GM21825 (cell line): ENCODE measurements at regions not wholly inside any gene's neighbourhood (a gene's known extent, or its start where the extent isn't known, plus 50 kb on each side); places are given as distances from the start of the nearest gene placed in this dataset.
A peak's percentile ranks its signal among the peaks of the same experiment; 100 is the strongest.
"Not testable (repeated sequence)": the region's sequence is repeated elsewhere in the genome, so short reads cannot be mapped to it uniquely, and the experiment has no call there.

Source experiments
- ATAC-seq: cut with Tn5 transposase; IDR thresholded peaks from one replicate; pipeline ENCODE4 v1.9.1; 2021; ENCODE audit warnings: mild to moderate bottlenecking, moderate library complexity; ENCODE audit not compliant: unreplicated experiment

DNA sequence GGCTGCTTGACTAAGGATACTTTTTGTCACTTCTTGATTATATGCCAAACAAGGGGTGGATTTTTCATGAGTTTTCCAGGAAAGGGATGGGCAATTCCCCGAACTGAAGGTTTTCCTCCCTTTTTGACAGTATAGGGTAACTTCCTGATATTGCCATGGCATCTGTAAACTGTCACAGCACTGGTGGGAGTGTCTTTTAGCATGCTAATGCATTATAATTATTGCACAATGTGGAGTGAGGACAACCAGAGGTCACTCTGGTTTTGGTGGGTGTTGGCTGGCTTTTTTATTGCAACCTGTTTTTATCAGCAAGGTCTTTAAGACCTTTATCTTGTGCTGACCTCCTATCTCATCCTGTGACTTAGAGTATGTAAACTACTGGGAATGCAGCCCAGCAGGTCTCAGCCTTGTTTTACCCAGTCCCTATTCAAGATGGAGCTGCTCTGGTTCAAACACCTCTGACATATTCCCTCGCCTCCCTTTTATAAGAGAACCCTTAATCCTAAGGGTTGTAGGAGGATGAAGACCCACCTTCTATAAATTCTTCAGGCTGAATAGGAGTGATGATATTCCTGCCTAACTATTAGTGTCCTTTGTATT is 471.2 kb downstream of the ATP23 start:
- ATAC-seq: no peak

DNA sequence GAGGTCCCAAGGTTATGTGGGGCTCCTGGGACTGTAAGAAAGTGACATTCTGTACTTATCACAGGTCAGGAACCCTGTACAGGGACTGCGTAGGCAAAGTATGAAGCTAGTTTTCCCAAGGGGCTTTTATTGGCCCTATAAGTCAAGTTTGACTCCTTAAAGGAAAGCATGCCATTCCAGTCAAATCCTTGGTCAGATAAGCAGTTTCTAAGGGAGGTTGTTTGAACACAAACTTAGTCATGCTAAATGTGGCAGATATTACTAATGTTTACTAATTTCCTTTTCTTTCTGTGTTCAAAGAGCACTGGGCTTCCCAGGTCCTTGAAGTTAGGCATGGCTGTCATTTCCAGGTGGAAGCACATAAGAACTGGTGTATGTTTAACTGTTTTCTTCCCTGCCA is 472.4 kb downstream of the ATP23 start:
- ATAC-seq: no peak

DNA sequence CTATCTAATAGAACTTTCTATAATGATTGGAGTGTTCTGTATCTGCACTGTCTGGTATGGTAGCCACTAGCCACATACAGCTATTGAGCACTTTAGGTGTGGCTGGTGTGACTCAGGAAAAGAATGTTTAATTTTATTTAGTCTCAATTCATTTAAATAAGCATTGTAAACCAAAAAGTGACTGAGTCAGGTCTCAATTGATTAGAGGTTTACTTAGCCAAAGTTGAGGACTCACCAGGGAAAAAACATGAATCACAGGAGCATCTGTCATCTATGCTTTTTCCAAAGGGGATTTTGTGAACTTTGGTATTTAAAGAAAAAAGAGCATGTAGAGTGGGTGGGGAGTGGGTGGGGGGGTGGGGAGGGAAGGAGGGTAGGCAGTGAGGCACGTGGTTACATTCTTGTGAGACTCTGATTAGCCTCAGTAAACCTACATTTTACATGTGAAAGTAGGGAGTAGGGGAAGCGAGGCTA is 473.1 kb downstream of the ATP23 start:
- ATAC-seq: no peak

DNA sequence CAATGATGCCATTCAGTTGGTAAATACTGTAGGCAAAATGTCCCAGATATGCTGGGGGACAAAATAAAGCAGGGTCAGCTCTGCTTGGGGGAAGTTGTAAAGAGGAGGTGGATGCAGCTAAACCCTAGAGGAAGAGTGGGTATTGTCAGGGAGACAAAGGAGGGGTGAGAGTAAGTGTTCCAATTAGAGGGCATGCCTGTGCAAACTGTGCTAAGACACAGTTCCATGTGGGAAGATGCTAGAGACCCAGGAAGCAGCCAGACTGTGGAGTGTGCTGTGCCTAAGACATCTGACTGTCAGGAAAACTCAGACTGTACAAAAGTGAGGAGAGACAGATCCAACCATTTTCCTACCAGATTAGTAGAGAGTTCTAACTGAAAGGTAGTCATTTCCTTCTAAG is 474.3 kb downstream of the ATP23 start:
- no peak for ATAC-seq

DNA sequence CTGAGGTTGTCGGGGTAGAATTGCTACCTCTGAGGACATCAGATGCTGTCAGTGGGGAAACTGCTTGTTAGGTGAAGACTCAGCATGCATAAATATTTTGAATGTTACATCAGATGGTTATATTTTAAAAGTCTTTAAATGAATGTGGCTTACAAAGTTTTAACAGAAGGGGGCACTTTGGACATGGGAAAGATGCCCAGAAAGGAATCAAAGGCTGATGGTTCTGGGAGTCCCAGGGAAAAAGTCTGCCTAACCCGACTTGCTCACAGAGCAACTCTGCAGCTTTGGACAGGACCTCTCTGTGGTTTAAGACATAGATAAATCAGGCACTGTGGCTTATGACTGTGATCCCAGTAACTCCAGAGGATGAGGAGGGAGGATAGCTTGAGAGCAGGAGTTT is 474.9 kb downstream of the ATP23 start:
- ATAC-seq: no peak

DNA sequence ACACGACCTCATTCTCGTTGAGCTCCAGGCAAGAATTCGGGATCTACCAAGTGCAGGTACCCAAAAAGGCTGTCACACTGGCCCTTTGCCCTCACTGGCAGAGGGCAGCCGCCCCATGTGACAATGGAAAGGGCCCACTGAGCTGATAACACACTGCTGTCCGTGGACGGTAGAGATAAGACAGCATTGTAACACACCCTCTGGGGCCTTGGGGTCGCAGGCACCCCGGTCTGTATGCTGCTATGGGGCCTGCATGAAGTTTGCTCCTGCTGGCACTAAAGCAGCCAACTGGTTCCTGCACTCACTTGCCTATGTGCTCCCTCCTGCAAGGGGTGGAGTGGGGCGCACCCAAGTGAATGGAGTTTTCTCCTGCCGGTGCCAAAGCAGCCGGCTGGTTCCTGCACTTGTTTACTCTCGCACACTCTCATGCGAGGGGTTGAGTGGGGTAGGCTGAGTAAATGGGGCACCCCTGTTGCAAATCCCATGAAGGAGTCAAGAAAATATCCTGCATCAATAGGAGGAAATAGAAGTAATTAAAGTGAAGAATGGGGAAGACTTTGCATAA is 477.9 kb downstream of the ATP23 start:
- ATAC-seq: no peak

DNA sequence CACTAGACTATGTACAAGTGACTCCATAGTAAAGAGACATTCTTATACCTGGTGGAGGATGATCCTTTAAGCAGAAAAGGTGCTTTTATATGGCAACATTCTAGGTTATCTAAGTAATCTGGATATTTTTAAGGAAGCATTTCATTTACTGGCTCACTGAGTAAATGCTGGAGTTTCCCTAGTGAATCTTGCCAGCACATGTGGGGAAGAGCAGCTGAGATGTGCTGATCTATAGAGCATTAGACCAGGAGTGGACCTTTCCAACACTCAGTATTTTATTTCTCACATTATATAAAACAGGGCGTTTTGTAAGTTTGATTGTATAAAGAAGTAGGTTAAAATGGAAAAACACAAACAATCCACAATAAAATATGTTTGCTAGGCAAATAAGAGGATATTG is 478.5 kb downstream of the ATP23 start:
- ATAC-seq: no peak

DNA sequence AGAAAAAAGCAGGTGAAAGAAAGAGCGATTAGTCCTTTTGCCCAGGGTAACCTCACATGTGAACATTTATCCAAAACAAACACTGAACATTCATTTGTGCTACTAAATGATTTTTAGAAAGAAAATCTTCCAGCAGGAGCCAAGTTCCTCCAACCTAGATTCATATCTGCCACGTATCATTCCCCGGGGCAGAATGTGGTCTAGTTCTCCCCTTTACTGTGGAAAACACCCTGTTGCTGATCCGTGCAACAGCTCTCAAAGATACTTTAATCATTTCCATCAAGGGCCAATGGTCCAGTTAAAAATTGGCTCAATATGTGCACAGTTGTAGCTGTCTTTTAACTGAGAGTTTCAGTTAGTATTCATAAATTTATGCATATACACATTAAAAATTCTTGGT is 479.1 kb downstream of the ATP23 start:
- ATAC-seq: no peak

DNA sequence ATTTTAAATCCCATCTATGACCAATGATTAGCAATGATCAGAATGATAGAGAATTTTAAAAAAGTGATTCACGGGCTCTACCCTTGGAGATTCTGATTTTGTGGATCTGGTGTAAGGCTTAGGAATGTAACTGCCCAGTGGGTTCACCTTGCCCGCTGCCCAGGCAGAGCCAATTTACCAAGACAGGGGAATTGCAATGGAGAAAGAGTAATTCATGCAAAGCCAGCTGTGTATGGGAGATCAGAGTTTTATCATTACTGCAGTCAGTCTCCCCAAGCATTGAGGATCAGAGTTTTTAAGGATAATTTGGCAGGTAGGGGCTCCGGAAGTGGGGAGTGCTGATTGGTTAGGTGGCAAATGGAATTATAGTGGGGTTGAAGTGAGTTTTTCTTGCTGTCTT is 480.6 kb downstream of the ATP23 start:
- no peak for ATAC-seq

DNA sequence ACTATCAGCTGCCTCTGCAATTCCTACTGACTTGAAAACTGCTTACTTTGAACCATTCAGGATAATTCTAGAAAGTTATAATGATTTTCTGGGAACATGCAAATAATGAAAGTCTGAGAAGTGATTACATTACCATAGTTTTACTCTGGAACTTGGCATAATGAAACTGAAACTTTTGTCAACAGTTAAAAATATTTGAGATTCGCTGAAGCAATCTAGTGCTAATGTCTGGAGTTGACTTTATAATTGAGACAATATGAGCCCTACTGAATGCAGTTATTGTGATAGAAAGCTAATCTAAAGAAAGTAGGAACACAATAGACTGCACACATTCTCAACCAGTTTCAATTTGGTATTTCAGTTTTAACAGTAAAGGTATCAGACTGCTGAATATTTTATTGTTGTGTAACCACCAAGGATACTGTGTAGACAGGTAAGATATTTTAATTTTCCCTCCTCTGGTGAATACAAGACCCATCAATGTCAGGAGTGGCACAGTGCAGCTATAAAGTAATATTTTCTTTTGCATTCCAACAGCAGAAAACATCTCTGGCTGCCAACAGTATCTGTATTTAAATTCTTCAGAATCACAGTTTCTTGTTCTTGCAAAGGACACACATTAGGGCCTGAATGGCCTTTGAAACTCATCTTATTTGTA is 483.5 kb downstream of the ATP23 start:
- ATAC-seq: peak; percentile 33

DNA sequence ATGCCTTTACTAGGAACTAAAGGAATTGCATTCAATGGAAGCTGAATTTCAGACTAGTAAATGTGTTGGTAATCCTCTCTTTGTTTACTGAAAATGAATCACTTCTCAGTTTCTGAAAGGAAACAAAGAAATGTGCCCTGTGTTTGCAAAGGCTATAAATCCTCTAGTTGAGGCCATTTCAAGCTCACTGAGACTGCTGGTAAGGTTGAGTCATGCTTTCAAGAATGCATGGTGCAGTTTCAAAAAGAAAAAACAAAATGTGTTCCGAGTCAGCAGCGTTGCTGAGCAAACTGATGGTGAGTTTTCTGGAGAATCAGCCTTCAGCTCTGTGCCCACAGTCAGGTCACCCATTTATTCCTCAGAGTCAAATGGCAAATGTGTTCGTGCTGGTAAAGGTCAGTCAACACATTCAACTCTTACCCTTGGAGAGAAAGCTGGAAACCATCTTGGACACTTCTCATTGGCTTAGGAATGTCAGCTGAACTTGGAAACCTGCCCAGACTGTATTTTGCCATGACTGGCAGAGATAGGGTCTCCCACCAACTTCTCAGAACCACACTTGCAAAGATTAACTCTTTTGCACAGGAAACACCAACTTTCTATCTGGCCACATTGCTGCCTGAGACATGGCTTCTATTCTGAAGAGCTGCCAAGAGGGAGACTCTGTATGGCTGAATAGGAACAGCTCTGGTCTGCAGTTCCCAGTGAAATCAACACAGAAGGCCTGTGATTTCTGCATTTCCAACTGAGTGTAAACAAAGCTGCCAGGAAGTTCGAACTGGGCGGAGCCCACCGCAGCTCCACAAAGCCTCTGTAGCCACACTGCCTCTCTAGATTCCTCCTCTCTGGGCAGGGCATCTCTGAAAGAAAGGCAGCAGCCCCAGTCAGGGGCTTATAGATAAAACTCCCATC is 484.4 kb downstream of the ATP23 start:
- ATAC-seq: peak; percentile 89

DNA sequence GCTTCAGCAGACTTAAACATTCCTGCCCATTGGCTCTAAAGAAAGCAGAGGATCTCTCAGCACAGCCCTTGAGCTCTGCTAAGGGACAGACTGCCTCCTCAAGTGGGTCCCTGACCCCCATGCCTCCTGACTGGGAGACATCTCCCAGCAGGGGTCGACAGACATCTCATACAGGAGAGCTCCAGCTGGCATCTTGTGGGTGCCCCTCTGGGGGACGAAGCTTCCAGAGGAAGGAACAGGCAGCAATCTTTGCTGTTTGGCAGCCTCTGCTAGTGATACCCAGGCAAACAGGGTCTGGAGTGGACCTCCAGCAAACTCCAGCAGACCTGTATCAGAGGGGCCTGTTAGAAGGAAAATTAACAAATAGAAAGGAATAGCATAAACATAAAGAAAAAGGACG is 485.1 kb downstream of the ATP23 start:
- ATAC-seq: not testable (repeated sequence)

DNA sequence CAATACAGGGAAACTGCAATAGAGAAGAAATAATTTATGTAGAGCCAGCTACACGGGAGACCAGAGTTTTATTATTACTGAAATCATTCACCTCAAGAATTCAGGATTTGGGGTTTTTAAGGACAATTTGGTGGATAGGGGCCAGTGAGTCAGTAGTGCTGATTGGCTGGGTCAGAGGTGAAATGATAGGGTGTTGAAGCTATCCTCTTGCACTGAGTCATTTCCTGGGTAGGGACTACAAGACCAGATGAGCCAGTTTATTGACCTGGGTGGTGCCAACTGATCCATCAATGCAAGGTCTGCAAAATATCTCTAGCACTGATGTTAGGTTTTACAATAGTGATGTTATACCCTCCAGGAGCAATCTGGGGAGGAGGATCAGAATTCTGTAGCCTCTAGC is 486.3 kb downstream of the LRIG3 start:
- ATAC-seq: no peak

DNA sequence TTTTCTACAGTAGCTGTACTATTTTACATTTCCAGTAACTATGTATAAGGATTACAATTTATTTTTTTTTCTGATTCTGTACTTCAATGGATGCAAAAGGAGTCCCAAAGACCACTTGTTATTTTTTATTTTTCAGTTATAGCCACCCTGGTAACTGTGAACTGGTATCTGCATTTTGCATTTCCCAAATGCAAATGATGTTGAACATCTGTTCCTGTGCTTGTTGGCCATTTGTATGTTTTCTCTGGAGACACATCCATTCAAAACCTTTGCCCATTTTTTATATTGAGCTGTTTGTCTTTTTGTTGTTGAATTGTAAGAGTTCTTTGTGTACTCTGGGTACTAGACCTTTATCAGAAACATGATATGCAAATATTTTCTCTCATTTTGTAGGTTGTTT is 485.6 kb downstream of the LRIG3 start:
- no peak for ATAC-seq

DNA sequence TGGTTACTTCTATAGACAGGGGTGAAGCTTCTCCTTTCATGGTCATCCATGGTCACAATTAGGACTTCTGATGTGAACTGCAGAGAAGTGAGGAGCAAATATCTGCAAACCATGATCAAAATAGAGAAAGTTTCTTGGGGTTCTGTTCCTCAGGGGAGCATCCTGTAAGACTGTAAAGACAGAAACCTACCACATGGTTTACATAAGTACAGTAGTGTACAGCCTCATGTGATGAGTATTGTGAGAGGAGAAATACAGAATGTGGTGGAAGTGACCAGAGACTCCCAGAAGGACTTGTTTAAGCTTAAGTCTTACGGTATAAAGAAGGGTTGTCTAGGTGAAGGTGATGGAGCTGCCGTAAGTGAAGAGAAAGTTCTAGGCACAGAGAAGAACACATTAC is 484.7 kb downstream of the LRIG3 start:
- no peak for ATAC-seq

DNA sequence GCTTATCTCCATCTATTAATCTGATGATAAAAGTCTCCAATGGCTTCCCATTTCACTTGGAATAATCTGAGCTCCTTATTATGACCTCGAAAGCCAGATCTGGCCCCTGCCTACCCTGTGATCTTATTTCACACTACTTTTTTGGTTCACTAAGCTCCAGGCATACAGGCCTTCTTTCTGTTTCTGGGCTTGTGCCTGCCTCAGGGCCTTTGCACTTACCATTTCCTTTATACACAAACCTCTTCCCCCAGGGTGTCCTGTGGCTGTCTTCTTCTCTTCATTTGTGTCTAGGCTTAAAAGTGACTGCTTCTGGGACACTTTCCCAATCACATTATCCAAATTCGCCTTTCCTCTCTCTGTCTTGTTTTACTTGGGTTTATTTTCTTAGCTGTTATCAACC is 478.8 kb downstream of the LRIG3 start:
- ATAC-seq: no peak

DNA sequence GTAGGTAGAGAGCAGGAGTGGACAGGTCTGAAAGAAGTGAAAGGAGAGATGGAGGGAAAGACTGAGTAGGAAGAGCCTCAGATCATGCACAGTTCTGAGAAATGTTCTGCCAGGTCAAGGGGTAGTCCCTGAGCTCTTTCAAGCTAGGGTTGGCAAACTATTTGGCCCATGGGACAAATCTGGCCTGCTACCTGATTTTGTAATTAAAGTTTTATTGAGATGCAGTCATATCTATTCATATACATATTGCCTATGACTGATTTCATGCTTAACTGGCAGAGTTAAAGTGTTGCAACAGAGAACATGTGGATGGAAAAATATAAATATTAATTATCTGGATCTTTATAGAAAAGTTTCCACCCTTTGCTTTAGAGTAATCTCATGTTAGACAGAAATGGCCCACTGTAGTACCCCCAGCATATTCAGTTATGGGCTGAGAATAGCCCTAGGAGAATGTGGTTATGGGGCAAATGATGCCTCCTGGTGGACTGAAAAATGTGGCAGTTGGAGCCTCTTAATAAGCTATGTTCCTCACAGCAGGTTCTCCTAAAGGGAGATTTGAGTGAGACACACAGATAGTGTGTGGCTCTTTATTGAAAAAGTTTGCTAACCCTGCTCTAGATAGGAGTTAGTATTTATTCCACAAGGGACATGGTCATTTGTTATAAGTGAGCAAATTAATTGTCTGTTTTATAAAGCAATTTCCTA is 476.9 kb downstream of the LRIG3 start:
- peak; percentile 63 for ATAC-seq

DNA sequence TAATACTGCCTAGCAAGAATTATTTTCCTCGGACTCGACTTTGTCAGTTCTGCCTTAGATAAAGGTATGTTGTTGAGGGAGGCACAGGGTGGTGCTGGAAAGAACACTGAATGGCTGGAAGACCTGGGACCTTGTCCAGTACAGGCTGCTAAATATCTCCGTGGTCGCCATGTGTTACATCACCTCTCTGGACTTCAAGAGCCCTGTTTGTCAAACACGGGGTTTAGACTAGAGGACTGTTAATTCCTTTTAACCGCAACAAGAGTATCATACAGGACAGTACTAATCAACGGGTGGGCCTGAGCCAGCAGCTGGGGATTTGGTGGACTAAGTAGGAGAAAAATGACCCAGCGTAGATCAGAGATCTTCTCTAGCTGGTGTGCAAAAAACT is 476.3 kb downstream of the LRIG3 start:
- ATAC-seq: no peak

DNA sequence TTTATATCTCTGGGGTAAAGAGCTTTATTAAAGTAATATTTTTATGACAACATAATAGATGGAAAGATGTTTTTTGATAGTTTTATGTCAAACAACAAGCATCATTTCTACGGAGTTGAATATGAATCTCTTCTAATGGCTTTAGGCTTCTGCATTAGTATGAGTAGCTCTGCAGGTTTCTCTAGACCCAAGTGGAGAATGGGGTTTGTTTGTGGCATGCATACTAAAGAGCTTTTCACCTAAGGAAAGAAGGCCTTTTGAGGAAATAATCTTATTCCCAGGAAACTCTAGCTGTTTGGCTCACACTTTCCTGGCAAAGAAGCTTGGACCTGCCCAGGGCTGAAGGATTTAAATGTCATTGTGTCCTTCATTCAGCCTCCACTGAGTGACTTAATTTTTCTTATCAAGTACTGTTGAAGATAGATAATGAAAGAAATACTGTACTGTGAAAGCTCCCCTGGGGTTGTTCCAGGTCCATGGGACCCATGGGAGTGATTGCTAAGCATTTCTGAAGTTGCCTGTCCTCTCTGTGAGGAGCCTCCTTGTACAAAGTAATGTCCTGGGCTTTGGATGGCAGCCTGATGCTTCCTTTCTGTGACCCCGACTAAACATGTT is 469.3 kb downstream of the LRIG3 start:
- ATAC-seq: no peak

DNA sequence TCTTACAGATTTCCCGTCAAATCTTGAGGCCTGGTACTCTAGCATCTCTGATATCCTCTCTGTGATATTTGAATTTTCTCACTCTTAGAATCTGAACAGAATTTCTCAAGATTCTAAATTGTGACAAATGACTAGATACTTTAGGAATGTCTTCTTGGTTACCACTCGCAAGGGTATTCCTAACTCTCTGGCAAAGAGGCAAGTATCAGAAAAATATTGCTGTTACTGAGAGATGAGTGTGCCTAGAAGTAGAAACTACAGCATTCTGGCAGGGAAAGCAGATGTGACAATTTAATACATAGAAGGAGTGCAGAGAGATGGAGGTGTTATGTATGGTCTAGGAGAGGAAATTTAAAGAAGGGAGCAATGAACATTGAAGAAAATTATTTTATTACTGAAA is 467.8 kb downstream of the LRIG3 start:
- ATAC-seq: no peak

DNA sequence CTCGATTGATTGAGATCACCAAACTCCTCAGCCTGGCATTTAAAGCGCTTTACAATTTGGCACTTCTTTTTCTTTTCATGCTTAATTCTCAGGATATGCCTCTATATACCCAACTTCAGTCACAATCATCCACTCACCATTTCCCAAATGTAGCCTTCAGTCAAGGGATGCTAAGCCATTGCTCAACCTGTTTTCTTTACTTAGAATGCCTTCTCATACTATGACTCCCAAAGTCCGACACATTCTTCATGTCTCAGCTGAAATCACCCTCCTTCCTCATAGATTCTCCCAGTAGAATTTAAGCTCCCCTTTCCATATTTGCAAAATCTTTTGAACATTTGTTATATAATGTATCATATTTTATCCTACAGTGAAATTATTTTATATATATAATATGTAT is 467.0 kb downstream of the LRIG3 start:
- ATAC-seq: no peak
